ENCODE measurements at regions not wholly inside any gene's neighbourhood (a gene's known extent, or its start where the extent isn't known, plus 50 kb on each side); places are given as distances from the start of the nearest gene placed in this dataset.

DNA sequence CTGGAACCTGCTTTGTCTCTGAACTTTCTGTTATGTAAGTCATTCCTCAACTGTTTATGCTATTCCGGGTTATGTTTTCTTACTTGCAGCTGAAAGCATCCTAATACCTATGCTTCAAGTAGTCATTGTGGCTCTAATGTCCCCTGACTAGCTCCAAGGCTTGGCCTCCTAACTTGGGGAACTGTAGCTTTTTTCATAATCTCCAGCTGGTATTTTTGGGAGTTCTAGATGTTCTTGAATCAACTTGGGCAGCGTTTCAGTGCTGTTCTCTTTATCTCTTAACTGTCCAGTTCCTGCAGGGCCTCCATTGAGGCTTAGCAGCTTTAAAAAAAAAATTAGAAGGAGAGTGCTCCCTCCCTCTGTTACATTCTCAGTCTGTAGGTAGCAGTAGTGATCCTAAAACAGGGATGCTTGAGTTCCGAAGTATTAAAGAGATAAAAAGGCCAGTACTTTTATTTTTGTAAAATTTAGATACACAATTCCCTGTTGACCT lies 100.0 kb upstream of the ACTBL2 start:
- TF ChIP-seq YY1 (IDR thresholded peaks at IDR 0.05; ENCODE audit: low read depth, low read length) (no peak), ASH2L (IDR thresholded peaks at IDR 0.05; ENCODE audit: low read length) (no peak), EZH2 (IDR thresholded peaks at IDR 0.05; ENCODE audit: low read depth, low read length, severe bottlenecking) (no peak)

Measured in H1 (cell line).